PC-3 (cell line): ENCODE measurements at regions not wholly inside any gene's neighbourhood (a gene's known extent, or its start where the extent isn't known, plus 50 kb on each side); places are given as distances from the start of the nearest gene placed in this dataset.
"Not testable (repeated sequence)": the region's sequence is repeated elsewhere in the genome, so short reads cannot be mapped to it uniquely, and the experiment has no call there.

Experiments used
- CTCF ChIP-seq: fragments of 300-600 bp; sonication (generic); conservative IDR thresholded peaks from 2 replicates; pipeline ENCODE4 v1.5.1; 2017; ENCODE audit warnings: antibody characterized with exemption, low read depth, mild to moderate bottlenecking, low read length
- EZH2 ChIP-seq: fragments of 300-600 bp; sonication (generic); IDR thresholded peaks from one replicate; pipeline ENCODE4 v1.6.1; 2017; ENCODE audit warnings: antibody characterized with exemption, mild to moderate bottlenecking, low read length; ENCODE audit not compliant: unreplicated experiment
- EZH2phosphoT487 ChIP-seq: fragments of 300-600 bp; sonication (generic); IDR thresholded peaks from 2 replicates; pipeline ENCODE4 v1.6.1; 2018; ENCODE audit warnings: mild to moderate bottlenecking, antibody characterized with exemption, low read length, borderline replicate concordance

GRCh38 chr16:29328528-29328927, 78.0 kb downstream of the NPIPB11 start:
- TF ChIP-seq EZH2, EZH2phosphoT487, CTCF: not testable (repeated sequence)
